ENCODE measurements at regions not wholly inside any gene's neighbourhood (a gene's known extent, or its start where the extent isn't known, plus 50 kb on each side); places are given as distances from the start of the nearest gene placed in this dataset.

- Histone ChIP-seq H3K4me3 (no peak overlapping the region), H3K27me3 (ENCODE audit: control insufficient read depth in 2 of 2, insufficient read depth in 2 of 2, low read length in 2 of 2) (no peaks in the 10 kb centered on the region), H3K4me2 (ENCODE audit: insufficient read depth, low read length) (no peak overlapping the region), H4K20me1 (replicated peaks; ENCODE audit: control insufficient read depth, insufficient read depth, low read length) (no peaks in the 10 kb centered on the region), H3K9ac (ENCODE audit: insufficient read depth in 1 of 2, low read depth in 2 of 2, low read length in 2 of 2) (no peak overlapping the region), H3K9me3 (replicated peaks; ENCODE audit: control insufficient read depth, insufficient read depth, low read depth, low read length) (no peaks in the 10 kb centered on the region), H3K9me1 (ENCODE audit: control insufficient read depth, insufficient read depth, low read length) (no peaks in the 10 kb centered on the region), H3K36me3 (ENCODE audit: control insufficient read depth, insufficient read depth, low read length) (no peaks in the 10 kb centered on the region), H3K4me1 (replicated peaks in 1 of 2; ENCODE audit: control insufficient read depth in 2 of 2, insufficient read depth in 2 of 2, low read length in 2 of 2) (no peaks in the 10 kb centered on the region), H2AFZ (ENCODE audit: low read depth, low read length) (no peak overlapping the region), H3K79me2 (ENCODE audit: control insufficient read depth, insufficient read depth, low read length) (no peaks in the 10 kb centered on the region), H3K27ac (ENCODE audit: extremely low read depth, low read depth, low read length) (no peak overlapping the region)
- BruUV-seq (replicated peaks) = no TSS peak
- ATAC-seq (no peak), DNase-seq (ENCODE audit: extremely low read depth in 1 of 4, low spot score in 3 of 4) (no peak), FAIRE-seq (no peak)
- no peak for TF ChIP-seq ARHGAP35 (IDR thresholded peaks at IDR 0.05; ENCODE audit: partially characterized antibody)
- no peak for TF ChIP-seq TRIM24 (IDR thresholded peaks at IDR 0.05)
- TF ChIP-seq NR3C1 (CRISPR knock-in tag; IDR thresholded peaks at IDR 0.05) = no peak
- TF ChIP-seq ZKSCAN1 (IDR thresholded peaks at IDR 0.05; ENCODE audit: low read depth, low read length) = no peak
- TF ChIP-seq ARID1B (IDR thresholded peaks at IDR 0.05) = no peak
- TF ChIP-seq DACH1 (IDR thresholded peaks at IDR 0.05; ENCODE audit: partially characterized antibody) = no peak
- TF ChIP-seq TARDBP (IDR thresholded peaks at IDR 0.05) = no peak
- TF ChIP-seq CBX8 (IDR thresholded peaks at IDR 0.05; ENCODE audit: borderline replicate concordance, extremely low read depth, low read depth, low read length, poor library complexity, severe bottlenecking) = no peak
- TF ChIP-seq MGA (IDR thresholded peaks at IDR 0.05) = no peak
- TF ChIP-seq CCNT2 (IDR thresholded peaks at IDR 0.05; ENCODE audit: borderline replicate concordance, extremely low read depth, insufficient read length, low read depth, low read length) = no peak
- no peak for TF ChIP-seq TFAM (CRISPR knock-in tag; conservative IDR thresholded peaks at IDR 0.05)
- no peak for TF ChIP-seq CREB1 (IDR thresholded peaks at IDR 0.05)
- no peak for TF ChIP-seq CREB1 (CRISPR knock-in tag; IDR thresholded peaks at IDR 0.05)
- 0% methylated on average over 2 of the region's 2 CpGs for WGBS (ENCODE audit: insufficient coverage, low coverage, missing lambda C conversion rate)
- POLR2A ChIA-PET = no interaction called here
- in situ Hi-C loops (cut with MboI) = no loop called here
- intact Hi-C loops (cut with micrococcal nuclease) = no loop called here
- CTCF ChIA-PET (ENCODE audit: low intra/inter-chr PET ratio) = no interaction called here
Observed at GRCh38 chr1:164937291-164937690, 378.3 kb downstream of the PBX1 start.
